ENCODE measurements at regions not wholly inside any gene's neighbourhood (a gene's known extent, or its start where the extent isn't known, plus 50 kb on each side); places are given as distances from the start of the nearest gene placed in this dataset.

GRCh38 chrY:19868647-19869046, 124.1 kb upstream of the KDM5D start:
- Histone ChIP-seq H4K20me1 (ENCODE audit: insufficient read depth, low read length) (no peaks in the 10 kb centered on the region), H3K9me2 (ENCODE audit: low read depth, low read length) (no peaks in the 10 kb centered on the region)

GRCh38 chrY:19856474-19857135, 112.1 kb upstream of the KDM5D start:
- no peaks in the 10 kb centered on the region for H3K9me3 ChIP-seq (ENCODE audit: low read length)
- no peaks in the 10 kb centered on the region for H3F3A ChIP-seq (ENCODE audit: insufficient read depth, low read length)
- no peak overlapping the region for H3K4me2 ChIP-seq (ENCODE audit: low read length)
- no peaks in the 10 kb centered on the region for H4K20me1 ChIP-seq (ENCODE audit: insufficient read depth, low read length)
- H3K4me3 ChIP-seq (ENCODE audit: low read depth, low read length, poor library complexity, severe bottlenecking), result no peak overlapping the region
- no peaks in the 10 kb centered on the region for H3K36me3 ChIP-seq (ENCODE audit: insufficient read depth, low read length)
- no peak overlapping the region for H3K9ac ChIP-seq (ENCODE audit: low read length)
- no peak overlapping the region for H3K27ac ChIP-seq (ENCODE audit: low read depth, low read length, poor library complexity, severe bottlenecking)
- H3K9me2 ChIP-seq (ENCODE audit: low read depth, low read length), result no peaks in the 10 kb centered on the region
- no peaks in the 10 kb centered on the region for H3K4me1 ChIP-seq (ENCODE audit: insufficient read depth, low read length, severe bottlenecking)
- H3K27me3 ChIP-seq (ENCODE audit: insufficient read depth, low read length), result no peaks in the 10 kb centered on the region
- TF ChIP-seq CTCF (IDR thresholded peaks at IDR 0.05; ENCODE audit: low read length) (no peak), EZH2 (IDR thresholded peaks at IDR 0.05; ENCODE audit: borderline replicate concordance, low read length) (no peak)
- no peaks in the 10 kb centered on the region for H3K79me2 ChIP-seq (ENCODE audit: insufficient read depth, low read length)
- H2AFZ ChIP-seq (ENCODE audit: low read length), result no peak overlapping the region

More at GRCh38 chrY:19868647-19869046, 124.1 kb upstream of the KDM5D start:
- TF ChIP-seq CTCF (IDR thresholded peaks at IDR 0.05; ENCODE audit: low read length), result no peak
- H3K4me2 ChIP-seq (ENCODE audit: low read length), result no peak overlapping the region
- H3K4me1 ChIP-seq (ENCODE audit: insufficient read depth, low read length, severe bottlenecking), result no peaks in the 10 kb centered on the region
- H3K36me3 ChIP-seq (ENCODE audit: insufficient read depth, low read length), result no peaks in the 10 kb centered on the region
- H3K9ac ChIP-seq (ENCODE audit: low read length), result no peak overlapping the region
- no peak overlapping the region for H2AFZ ChIP-seq (ENCODE audit: low read length)
- H3K9me3 ChIP-seq (ENCODE audit: low read length), result no peaks in the 10 kb centered on the region
- no peaks in the 10 kb centered on the region for H3F3A ChIP-seq (ENCODE audit: insufficient read depth, low read length)
- no peaks in the 10 kb centered on the region for H3K79me2 ChIP-seq (ENCODE audit: insufficient read depth, low read length)
- H3K27me3 ChIP-seq (ENCODE audit: insufficient read depth, low read length), result no peaks in the 10 kb centered on the region
- no peak overlapping the region for H3K27ac ChIP-seq (ENCODE audit: low read depth, low read length, poor library complexity, severe bottlenecking)
- no peak overlapping the region for H3K4me3 ChIP-seq (ENCODE audit: low read depth, low read length, poor library complexity, severe bottlenecking)

- Histone ChIP-seq H3K4me3 (ENCODE audit: low read depth, low read length, poor library complexity, severe bottlenecking) (no peak overlapping the region), H3F3A (ENCODE audit: insufficient read depth, low read length) (no peaks in the 10 kb centered on the region), H3K36me3 (ENCODE audit: insufficient read depth, low read length) (no peaks in the 10 kb centered on the region), H3K4me2 (ENCODE audit: low read length) (no peak overlapping the region), H3K9me2 (ENCODE audit: low read depth, low read length) (no peaks in the 10 kb centered on the region), H3K4me1 (ENCODE audit: insufficient read depth, low read length, severe bottlenecking) (no peaks in the 10 kb centered on the region), H3K9ac (ENCODE audit: low read length) (no peak overlapping the region), H4K20me1 (ENCODE audit: insufficient read depth, low read length) (no peaks in the 10 kb centered on the region), H3K9me3 (ENCODE audit: low read length) (no peaks in the 10 kb centered on the region), H2AFZ (ENCODE audit: low read length) (no peak overlapping the region), H3K27me3 (ENCODE audit: insufficient read depth, low read length) (no peaks in the 10 kb centered on the region), H3K27ac (ENCODE audit: low read depth, low read length, poor library complexity, severe bottlenecking) (no peak overlapping the region), H3K79me2 (ENCODE audit: insufficient read depth, low read length) (no peaks in the 10 kb centered on the region)
- TF ChIP-seq EZH2 (IDR thresholded peaks at IDR 0.05; ENCODE audit: borderline replicate concordance, low read length), result no peak
These were observed 98.4 kb upstream of the KDM5D start for GRCh38 chrY:19842972-19843371.

GRCh38 chrY:19824136-19824535, 79.6 kb upstream of the KDM5D start:
- Histone ChIP-seq H3K79me2 (ENCODE audit: insufficient read depth, low read length) (no peaks in the 10 kb centered on the region), H3K9me3 (ENCODE audit: low read length) (no peaks in the 10 kb centered on the region), H3K4me1 (ENCODE audit: insufficient read depth, low read length, severe bottlenecking) (peaks cover 7% of the 10 kb centered on the region), H3K27me3 (ENCODE audit: insufficient read depth, low read length) (no peaks in the 10 kb centered on the region), H2AFZ (ENCODE audit: low read length) (no peak overlapping the region), H3K4me2 (ENCODE audit: low read length) (no peak overlapping the region), H3K4me3 (ENCODE audit: low read depth, low read length, poor library complexity, severe bottlenecking) (no peak overlapping the region), H4K20me1 (ENCODE audit: insufficient read depth, low read length) (no peaks in the 10 kb centered on the region), H3K27ac (ENCODE audit: low read depth, low read length, poor library complexity, severe bottlenecking) (no peak overlapping the region), H3K9me2 (ENCODE audit: low read depth, low read length) (no peaks in the 10 kb centered on the region), H3K9ac (ENCODE audit: low read length) (no peak overlapping the region), H3K36me3 (ENCODE audit: insufficient read depth, low read length) (no peaks in the 10 kb centered on the region), H3F3A (ENCODE audit: insufficient read depth, low read length) (no peaks in the 10 kb centered on the region)
- TF ChIP-seq CTCF (IDR thresholded peaks at IDR 0.05; ENCODE audit: low read length), result no peak
- no peak for TF ChIP-seq EZH2 (IDR thresholded peaks at IDR 0.05; ENCODE audit: borderline replicate concordance, low read length)

Measured in OCI-LY1 (cell line).